ENCODE measurements at regions not wholly inside any gene's neighbourhood (a gene's known extent, or its start where the extent isn't known, plus 50 kb on each side); places are given as distances from the start of the nearest gene placed in this dataset.

- Histone ChIP-seq H3K4me3 (ENCODE audit: low read depth in 1 of 2, low read length in 1 of 2) (no peak overlapping the region), H3K36me3 (no peaks in the 10 kb centered on the region), H3K4me1 (ENCODE audit: control insufficient read depth in 1 of 2, insufficient read depth in 1 of 2, low read depth in 1 of 2, low read length in 1 of 2) (no peaks in the 10 kb centered on the region), H3K9me3 (no peaks in the 10 kb centered on the region), H3K27ac (no peak overlapping the region), H3K27me3 (peaks cover 8% of the 10 kb centered on the region)
- no peak for TF ChIP-seq CTCF (IDR thresholded peaks at IDR 0.05)
Measured at GRCh38 chr20:46840054-46840729, 54.5 kb upstream of the EYA2 start.

Measured in neutrophil (primary cell).